Panc1 (cell line): ENCODE measurements at regions not wholly inside any gene's neighbourhood (a gene's known extent, or its start where the extent isn't known, plus 50 kb on each side); places are given as distances from the start of the nearest gene placed in this dataset.

Source experiments
- POLR2AphosphoS5 ChIP-seq: IDR thresholded peaks from 2 replicates; pipeline ENCODE4 v1.6.1; 2012; ENCODE audit warnings: mild to moderate bottlenecking, low read depth, low read length, moderate library complexity
- SIN3A ChIP-seq: IDR thresholded peaks from 2 replicates; pipeline ENCODE4 v1.6.1; 2012; ENCODE audit warnings: low read depth, mild to moderate bottlenecking, low read length, moderate library complexity, borderline replicate concordance; ENCODE audit not compliant: insufficient read depth
- TCF7L2 ChIP-seq: IDR thresholded peaks from 2 replicates; pipeline ENCODE4 v1.6.1; 2011; ENCODE audit warnings: mild to moderate bottlenecking, low read depth, low read length, inconsistent platforms
- TF ChIP-seq, protein P1 (sequence below): fragments of 450-650 bp; IDR thresholded peaks from 2 replicates; pipeline ENCODE4 v1.5.1; 2017; ENCODE audit warnings: mild to moderate bottlenecking
- TF ChIP-seq, protein P2 (sequence below), 2 experiments: IDR thresholded peaks; 2 replicates each; pipeline ENCODE4 v1.6.1; 2011 to 2012; ENCODE audit warnings: low read depth in 2 of 2, control low read depth in 1 of 2, low read length in 1 of 2, mild to moderate bottlenecking in 1 of 2, moderate library complexity in 1 of 2; ENCODE audit not compliant: insufficient read depth in 1 of 2

DNA sequence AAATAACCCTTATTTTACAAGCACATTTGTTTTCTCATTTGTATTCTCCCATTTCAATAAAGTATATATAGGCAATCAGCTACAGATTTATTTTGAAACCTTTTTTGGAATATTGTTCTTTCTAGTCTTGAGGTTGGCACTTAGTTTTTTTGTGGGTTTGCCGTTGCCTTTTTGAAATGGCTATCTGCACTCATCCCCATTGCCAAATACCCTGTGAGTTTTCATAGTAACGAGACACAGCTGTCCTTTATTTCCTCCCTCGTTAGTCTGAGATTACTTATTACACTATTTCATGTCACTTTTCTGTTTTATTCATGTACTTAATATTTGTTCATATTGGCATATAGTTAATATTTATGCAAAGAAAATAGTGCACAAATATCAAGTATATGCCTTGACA is 1104.0 kb downstream of the SLC6A15 start:
- TF ChIP-seq POLR2AphosphoS5 (no peak), SIN3A (no peak), TCF7L2 (no peak)
- TF ChIP-seq, protein P1, sequence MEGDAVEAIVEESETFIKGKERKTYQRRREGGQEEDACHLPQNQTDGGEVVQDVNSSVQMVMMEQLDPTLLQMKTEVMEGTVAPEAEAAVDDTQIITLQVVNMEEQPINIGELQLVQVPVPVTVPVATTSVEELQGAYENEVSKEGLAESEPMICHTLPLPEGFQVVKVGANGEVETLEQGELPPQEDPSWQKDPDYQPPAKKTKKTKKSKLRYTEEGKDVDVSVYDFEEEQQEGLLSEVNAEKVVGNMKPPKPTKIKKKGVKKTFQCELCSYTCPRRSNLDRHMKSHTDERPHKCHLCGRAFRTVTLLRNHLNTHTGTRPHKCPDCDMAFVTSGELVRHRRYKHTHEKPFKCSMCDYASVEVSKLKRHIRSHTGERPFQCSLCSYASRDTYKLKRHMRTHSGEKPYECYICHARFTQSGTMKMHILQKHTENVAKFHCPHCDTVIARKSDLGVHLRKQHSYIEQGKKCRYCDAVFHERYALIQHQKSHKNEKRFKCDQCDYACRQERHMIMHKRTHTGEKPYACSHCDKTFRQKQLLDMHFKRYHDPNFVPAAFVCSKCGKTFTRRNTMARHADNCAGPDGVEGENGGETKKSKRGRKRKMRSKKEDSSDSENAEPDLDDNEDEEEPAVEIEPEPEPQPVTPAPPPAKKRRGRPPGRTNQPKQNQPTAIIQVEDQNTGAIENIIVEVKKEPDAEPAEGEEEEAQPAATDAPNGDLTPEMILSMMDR, result no peak
- TF ChIP-seq, protein P2, sequence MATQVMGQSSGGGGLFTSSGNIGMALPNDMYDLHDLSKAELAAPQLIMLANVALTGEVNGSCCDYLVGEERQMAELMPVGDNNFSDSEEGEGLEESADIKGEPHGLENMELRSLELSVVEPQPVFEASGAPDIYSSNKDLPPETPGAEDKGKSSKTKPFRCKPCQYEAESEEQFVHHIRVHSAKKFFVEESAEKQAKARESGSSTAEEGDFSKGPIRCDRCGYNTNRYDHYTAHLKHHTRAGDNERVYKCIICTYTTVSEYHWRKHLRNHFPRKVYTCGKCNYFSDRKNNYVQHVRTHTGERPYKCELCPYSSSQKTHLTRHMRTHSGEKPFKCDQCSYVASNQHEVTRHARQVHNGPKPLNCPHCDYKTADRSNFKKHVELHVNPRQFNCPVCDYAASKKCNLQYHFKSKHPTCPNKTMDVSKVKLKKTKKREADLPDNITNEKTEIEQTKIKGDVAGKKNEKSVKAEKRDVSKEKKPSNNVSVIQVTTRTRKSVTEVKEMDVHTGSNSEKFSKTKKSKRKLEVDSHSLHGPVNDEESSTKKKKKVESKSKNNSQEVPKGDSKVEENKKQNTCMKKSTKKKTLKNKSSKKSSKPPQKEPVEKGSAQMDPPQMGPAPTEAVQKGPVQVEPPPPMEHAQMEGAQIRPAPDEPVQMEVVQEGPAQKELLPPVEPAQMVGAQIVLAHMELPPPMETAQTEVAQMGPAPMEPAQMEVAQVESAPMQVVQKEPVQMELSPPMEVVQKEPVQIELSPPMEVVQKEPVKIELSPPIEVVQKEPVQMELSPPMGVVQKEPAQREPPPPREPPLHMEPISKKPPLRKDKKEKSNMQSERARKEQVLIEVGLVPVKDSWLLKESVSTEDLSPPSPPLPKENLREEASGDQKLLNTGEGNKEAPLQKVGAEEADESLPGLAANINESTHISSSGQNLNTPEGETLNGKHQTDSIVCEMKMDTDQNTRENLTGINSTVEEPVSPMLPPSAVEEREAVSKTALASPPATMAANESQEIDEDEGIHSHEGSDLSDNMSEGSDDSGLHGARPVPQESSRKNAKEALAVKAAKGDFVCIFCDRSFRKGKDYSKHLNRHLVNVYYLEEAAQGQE (IDR thresholded peaks at IDR 0.05; ENCODE audit: insufficient read depth in 1 of 2, low read depth in 2 of 2, low read length in 1 of 2), result no peak
